Glomerular visceral epithelial cell (primary cell): ENCODE measurements at regions not wholly inside any gene's neighbourhood (a gene's known extent, or its start where the extent isn't known, plus 50 kb on each side); places are given as distances from the start of the nearest gene placed in this dataset.

Experiments
- DNase-seq: peaks from one replicate; pipeline ENCODE4 v3.0.0-alpha.2; 2016; ENCODE audit errors: extremely low spot score

DNA sequence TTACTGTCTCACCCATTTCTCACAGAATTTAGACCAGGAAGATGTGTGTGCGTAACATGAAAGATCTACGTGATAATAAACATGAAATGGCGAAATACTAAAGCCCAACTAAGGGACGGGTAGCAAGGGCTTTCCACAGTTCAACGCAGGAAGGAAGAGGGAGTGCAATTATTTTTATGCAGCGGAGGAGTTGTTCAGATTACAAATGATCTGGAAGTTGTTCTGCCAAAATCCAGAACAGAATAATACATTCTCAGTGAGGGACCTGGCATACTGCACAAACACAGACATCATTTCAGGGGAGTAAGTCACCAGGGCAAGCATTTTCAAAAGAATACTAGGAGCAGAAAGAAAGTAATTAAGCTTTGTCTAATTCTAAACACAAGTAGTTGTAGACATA lies 133.6 kb upstream of the RAP2B start:
- DNase-seq, result no peak

DNA sequence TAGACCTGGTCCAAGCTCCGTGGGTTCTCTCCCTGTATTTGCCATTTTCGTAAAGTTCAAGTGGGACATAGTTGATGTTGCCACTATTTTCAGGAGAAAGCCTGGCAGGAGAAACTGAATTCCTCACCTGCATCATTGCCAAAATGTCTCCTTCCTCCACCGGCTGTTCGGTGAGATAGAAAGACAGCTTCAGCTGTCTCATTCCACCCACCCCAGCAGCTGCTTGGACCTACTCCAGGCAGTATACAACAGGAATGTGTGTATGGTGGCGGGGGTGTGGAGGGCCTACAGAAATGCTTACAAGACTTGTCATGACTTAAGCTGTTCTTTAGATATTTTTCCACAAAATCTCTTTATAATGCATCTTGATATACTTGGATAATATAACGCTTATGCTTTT lies 132.7 kb upstream of the RAP2B start:
- DNase-seq, result peak; percentile 11

DNA sequence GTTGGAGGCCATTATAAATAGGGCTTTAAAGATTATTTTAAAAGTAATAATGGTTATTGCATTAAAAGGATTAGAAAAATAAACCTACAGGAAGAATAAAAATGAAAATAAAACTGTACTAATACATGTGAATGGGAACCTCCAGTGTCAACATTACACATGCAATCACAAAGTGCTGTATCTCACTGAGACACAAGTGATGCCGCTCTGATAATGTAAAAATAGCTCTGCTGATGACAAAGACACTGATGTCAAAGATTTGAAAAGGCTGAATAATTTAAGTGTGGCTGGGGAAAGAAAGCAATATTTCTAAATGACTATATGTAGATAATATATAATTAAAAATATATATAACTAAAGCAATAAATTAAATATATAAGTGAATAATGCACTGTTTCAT lies 129.1 kb upstream of the RAP2B start:
- DNase-seq, result no peak

DNA sequence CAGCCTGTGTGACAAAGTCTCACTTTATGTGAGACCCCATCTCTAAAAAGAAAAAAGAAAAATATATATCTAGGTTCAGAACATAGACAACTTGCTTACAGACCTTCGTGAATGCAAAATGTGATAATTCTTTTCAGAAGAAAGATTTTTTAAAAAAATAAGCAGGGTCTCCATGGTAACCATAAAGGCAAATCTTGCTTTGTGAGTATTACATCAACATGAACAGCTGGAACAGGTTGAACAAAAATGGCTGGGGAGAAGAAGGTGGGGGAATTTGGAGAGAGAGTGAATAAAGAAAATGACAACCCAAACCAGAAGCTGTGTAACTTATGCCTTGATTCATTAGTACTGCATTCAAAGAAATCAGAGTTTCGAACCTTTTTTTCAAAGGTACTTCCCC lies 125.2 kb upstream of the RAP2B start:
- no peak for DNase-seq

DNA sequence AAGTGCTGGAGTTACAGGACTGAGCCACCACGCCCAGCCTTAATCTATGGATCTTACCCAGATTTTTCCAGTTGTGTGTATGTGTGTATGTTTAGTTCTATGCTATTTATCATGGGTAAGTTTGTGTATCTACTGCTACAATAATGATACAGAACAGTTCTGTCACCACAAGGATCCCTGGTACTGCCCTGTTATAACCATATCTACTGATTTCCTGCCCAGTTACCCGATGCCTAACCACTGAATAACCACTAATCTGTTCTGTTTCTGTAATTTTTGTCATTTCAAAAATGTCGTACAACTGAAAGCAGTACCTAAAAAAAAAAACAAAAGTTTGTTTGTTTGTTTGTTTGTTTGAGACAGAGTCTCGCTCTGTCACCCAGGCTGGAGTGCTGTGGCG lies 123.7 kb upstream of the RAP2B start:
- DNase-seq, result no peak

DNA sequence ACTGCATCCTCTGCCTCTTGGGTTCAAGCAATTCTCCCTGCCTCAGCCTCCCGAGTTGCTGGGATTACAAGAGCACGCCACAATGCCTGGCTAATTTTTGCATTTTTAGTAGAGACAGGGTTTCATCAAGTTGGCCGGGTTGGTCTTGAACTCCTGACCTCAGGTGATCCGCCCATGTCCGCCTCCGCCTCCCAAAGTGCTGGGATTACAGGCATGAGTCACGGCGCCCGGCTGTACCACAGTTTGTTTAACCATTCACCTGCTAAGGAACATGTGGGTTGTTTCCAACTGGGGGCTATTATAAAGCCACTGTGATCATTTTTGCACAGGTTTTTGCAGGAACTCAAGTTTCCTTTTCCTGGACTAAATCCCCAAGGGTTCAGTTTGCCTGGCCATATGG lies 123.2 kb upstream of the RAP2B start:
- DNase-seq, result peak; percentile 44

DNA sequence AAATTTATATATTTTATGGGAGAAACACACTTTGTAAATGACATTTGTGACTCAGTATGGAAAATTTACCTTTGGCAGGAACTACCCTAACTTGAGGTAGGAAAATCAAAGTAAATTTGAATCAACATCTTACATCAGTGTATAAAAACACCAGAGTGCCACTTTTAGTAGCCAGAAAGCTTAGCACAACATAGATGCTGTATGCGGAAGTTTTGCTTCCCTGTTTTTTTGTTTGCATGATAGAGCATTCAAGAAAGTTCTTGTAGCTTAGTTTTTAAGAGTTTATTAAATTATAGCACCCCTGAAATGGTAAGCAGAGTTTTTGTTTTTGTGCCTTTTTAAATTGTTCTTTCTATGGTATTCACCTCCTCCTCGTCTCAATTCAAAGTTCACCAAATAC lies 120.8 kb upstream of the RAP2B start:
- no peak for DNase-seq

DNA sequence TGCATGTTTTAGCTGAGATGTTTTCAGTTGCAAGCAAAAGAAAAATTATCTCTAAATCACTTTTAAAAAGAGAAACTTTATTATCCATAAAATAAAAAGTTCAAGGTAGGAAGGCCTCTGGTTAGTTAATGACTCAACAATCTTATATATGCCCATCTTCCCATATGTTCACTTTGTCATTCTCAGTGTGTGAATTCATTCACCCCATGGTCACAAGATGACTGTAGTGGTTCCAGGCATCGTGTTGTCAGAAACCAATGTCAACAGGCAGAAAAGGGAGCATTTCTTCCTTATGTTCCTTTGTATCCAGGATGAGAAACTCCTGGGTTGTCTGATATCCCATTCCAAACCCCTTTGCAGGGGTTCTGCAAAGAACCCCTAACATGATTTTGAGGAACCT lies 119.9 kb upstream of the RAP2B start:
- DNase-seq, result no peak

DNA sequence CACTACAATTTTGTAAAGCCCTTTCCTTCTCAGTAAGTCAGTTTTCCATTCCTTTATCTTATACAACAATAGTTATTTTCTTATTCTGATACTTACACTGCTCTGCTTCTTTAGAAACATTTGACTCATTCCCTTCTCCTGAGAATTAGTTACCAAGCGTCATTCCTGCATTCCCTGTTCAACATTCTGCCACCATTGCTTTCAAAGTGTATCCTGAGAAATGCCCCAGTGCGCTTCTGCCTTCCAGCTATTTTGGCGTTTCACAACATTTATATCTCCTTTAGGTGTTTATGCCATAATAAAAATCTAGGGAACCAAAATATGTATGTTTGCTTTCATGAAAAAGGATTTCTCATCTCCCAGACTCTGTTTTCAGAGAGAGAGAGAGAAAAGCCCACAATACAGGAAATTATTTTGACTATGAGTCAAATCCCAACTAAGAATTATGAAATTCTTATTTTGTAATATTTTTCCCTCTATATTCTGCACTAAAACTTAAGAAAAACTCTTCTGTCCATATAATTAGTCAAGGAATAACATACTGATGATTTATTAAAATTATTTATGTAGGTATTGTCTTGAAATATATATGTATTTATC lies 118.2 kb upstream of the RAP2B start:
- DNase-seq, result no peak

DNA sequence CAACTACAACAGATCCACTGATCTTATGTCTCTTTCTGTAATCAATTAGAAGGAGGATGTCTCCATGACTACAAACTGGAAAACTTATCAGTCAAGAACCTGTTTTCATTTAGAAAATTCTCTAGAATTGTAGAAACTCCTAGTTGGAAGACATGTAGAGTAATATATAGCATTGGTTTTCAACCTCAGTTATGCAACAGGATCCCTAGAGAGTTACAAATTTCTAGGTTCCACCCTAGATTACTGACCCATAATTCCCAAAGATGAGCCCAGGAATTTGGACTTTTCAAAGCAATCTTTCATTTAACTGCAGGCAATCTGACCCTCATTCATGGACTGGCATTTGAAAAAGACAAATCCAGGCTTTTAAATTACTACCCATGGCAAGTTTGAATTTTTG lies 116.9 kb upstream of the RAP2B start:
- no peak for DNase-seq

DNA sequence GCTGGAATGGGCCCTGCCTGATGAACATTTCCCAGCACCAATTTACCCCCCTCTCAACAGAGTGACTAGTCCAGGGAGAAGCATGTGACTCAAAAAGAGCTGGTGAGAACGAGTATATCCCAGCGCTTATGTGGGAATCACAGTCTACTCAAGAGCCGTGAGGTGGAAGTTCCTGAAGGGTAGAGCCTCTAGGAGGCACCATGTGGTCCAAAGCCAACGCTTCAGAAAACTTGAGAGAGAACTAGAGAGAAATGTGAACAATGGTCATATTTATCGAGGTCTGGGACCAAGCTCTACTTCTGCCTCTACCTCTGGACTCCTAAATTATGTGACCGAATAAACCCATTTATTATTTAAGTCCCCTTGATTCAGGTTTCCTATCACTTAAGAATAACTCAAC lies 111.0 kb upstream of the RAP2B start:
- DNase-seq, result no peak

DNA sequence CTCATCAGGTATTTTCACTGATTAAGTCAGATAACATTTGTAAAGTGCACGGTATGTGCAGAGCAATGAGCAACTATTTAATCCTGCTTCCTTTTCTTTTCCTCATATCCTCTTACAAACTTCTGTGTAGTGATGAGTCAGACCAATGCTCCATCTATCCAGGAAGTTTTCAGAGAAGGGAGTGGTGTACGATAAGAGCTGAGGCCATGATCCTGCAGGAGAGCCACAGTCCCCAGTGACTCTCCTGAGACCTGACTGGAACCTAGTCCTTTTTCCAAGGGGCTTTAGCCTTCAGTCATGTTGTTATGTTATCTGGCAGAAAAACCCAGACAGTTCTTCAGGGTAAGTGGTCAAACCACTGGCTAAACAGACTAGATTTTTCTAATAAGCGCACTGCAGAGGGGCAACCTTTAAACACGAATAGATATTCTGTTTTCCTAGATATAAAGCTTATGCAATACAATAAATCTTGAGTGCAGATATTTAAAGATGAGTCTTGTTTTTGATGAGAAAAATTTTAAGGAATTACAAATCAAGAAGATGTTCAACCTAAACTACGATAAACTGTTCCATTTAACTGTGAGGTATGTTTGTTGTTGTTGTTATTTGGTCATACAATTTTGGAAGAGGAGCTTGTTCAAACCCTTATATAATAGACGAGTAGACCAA lies 110.5 kb upstream of the RAP2B start:
- DNase-seq, result peak; percentile 63

DNA sequence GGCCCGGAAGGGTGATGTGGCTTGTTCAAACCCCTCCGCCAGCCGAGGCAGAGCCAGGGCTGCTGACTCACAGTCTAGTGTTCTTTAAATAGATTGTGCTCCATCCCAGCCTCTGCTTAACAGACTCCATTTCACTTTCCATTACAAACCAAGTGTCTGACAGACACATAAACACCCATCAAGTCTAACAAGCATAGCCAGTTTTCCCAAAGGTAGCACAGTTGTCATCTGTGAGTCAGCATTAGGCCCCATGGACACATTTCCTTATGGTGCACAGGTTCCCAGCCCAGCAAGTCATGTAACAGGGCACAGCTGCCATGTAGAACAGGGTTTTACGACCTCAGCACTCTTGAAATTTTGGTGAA lies 109.9 kb upstream of the RAP2B start:
- peak; percentile 79 for DNase-seq

DNA sequence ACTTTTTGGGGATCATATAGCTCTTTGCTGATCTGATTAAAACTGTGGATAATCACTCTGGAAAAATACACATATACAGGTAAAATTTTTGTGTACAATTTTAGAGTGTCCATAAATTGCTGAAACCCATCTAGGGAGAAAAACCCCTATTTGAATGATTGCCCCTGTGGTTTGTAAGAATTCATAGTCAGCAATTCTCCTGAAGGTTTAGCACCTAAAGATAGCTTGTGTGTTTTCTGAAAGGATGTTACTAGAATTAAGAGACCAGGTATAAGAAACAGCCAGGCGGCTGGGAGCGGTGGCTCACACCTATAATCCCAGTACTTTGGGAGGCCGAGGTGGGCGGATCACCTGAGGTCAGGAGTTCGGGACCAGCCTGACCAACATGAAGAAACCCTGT lies 106.8 kb upstream of the RAP2B start:
- DNase-seq, result no peak

DNA sequence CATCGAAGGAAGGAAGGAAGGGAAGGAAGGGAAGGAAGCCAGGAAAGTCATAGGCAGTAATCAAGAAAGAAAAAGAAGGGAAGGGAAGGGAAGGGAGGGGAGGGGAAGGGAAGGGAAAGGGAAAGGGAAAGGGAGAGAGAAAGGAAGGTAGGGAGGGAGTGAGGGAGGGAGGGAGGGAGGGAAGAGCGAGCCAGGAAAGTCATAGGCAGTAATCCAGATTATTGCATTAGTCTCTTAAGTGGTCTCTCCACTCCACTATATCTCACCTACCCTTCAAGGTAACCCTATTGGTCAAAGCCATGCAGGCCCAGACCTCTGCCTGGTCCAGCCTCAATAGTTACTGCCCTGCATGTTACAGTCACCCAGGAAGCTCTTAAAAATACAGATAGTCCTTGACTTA lies 106.2 kb upstream of the RAP2B start:
- DNase-seq, result no peak

DNA sequence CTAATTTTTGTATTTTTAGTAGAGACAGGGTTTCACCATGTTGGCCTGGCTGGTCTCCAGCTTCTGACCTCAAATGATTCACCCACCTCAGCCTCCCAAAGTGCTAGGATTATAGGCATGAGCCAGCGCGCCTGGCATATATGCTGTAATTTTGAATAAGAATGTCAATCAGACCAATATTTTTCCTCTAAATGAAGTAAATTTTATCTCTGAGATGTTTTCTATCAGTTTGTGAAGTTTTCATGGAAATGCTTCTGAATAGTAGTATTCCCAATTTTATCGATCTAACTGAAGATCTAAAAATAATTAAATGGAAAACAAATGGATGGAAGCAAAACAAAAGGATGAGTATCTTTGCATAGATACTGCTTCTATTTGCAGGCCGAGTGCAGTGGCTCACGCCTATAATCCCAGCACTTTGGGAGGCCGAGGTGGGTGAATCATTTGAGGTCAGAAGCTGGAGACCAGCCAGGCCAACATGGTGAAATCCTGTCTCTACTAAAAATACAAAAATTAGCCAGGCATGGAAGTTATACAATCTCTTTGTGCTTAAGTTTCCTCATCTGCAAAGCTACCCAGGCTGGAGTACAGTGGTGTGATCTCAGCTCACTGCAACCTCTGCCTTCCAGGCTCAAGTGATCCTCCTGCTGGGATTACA lies 103.9 kb upstream of the RAP2B start:
- peak; percentile 74 for DNase-seq

DNA sequence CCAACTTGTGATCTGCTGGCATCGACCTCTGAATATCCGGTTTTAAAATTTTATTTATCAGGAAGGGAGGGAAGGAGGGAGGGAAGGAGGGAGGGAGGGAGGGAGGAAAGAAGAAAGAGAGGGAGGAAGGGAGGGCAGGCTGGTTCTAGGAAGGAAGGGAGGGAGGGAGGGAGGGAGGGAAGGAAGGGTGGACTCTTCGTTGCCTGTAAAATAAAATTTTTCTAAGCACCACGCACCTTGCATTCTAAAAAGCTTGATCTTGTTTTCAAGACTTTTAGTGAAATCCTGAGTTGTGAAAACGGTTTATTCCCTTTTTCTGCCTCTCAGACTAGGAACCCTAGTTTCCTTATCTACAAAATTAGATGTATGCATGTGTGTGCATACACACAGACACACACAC lies 101.7 kb upstream of the RAP2B start:
- DNase-seq, result no peak

DNA sequence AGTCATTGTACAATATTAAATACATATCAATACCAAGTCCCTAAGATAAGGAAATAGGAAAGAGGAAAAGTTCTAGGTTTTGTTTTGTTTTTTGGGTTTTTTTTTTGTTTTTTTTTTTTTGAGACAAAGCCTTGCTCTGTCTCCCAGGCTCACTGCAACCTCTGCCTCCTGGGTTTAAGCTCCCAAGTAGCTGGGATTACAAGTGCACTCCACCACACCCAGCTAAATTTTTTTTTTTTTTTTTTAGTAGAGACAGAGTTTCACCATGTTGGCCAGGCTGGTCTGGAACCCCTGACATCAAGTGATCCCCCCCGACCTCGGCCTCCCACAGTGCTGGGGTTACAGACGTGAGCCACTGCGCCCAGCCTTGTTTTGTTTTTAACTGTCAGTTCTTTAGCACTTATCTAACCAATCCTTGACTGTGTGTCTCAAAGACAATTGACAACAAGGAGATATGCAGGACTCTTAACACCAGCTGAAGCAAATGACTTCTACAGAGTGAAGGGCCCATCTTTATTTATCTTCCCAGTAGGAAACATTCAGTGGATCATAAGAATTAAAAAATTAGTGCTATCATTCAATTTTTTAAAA lies 100.0 kb upstream of the RAP2B start:
- no peak for DNase-seq

DNA sequence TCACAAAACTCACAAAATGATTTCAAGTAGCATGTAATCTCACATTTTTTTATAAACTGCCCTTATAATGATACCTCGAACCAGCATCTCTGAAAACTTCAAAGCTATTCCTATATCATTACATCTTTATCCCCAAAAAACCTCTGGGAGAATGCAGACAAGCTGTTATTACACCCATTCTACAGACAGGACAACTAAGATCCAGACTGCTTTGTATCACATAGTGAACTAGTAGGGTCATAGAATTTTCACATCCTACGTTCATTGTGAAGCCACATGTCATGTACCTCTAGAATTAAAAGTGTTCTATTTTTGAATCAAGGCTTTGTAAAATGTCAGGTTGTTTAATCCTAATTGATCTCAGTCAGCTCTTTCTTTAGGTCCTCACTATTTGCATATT lies 98.7 kb upstream of the RAP2B start:
- DNase-seq, result no peak

DNA sequence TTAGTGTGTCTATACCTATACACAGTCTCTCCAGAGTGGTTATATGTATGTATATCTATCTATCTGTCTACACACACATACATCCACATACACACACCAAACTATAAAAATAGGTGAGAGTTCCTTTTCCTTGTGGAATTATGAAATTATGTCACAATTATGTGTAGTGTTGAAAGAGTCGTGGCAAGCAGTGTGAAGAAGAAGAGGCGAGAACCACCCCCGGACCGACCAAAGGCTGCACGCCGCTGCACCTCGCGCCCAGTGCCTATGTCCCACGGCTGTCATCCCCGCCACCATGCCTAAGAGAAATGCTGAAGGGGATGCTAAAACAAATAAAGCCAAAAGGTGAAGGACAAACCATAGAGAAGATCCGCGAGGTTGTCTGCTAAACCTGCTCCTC lies 95.0 kb upstream of the RAP2B start:
- DNase-seq, result no peak

DNA sequence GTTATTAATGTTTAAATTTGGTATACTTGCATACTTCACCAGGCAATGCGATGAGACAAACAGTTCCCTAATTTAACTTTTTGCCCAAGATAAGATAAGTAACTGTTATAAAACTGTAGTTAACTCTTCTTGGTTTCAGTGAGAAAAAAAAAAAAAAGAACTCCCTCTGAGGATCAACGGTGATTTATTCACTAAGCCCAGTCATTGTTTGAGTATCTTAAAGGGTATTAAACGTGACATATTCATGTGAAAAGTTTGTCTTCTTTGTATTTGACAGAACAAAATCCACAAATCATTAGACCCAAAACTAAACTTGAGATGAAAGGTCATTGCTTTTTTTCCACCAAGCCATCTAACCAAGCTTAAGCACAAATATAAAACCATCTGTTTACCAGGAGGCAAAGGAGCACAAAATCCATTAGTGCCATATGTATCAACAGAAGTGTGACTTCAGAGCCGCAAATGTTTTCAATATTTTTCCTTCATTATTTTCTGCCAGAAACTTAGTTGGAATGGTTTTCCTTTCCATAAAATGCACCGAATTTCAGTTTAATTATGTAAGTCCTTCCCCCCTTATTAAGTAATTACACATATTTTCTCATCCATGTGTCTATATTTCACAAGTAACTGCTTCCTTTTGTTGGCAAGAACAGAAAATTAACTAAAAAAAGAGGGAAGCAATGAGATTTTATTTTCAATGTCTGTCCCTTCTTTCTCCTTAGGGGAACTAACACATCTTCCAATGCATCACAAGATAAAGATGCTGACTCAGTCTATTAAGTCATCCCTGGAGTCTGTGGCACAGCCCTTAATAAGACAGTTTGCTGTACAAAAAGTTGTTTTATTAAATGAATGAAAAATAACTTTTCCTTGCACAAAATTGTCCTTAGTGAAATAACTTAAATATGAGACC lies 92.2 kb upstream of the RAP2B start:
- DNase-seq, result peak; percentile 22

DNA sequence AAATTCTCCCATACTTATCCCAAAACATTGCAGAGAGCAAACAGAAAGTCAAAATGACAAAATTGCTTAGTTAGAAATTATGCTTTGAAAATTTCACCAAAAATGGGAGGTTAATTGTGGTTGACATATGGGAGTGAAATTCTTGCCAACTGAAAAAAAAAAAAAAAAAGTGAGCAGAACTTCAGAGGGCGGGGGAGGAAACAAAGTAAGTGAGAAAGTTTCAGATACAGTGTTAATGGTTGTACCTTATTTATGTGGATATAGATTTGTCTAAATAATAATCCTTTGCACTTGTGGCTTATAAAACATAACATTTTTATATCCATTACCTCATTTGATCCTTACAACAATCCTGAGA lies 91.5 kb upstream of the RAP2B start:
- no peak for DNase-seq
